ENCODE measurements at regions not wholly inside any gene's neighbourhood (a gene's known extent, or its start where the extent isn't known, plus 50 kb on each side); places are given as distances from the start of the nearest gene placed in this dataset.

GRCh38 chr14:101689039-101689501 is 72.4 kb upstream of the PPP2R5C start:
- TF ChIP-seq CTCF (IDR thresholded peaks at IDR 0.05 in 8 of 11, conservative IDR thresholded peaks at IDR 0.05 in 3 of 11): no peak
- TF ChIP-seq POLR2A (IDR thresholded peaks at IDR 0.05): no peak
- TF ChIP-seq POLR2AphosphoS5 (IDR thresholded peaks at IDR 0.05): no peak

All from spleen (tissue), 7 donors.